GM21423 (cell line): ENCODE measurements at regions not wholly inside any gene's neighbourhood (a gene's known extent, or its start where the extent isn't known, plus 50 kb on each side); places are given as distances from the start of the nearest gene placed in this dataset.

ENCODE experiments used
- ATAC-seq: cut with Tn5 transposase; IDR thresholded peaks from one replicate; pipeline ENCODE4 v1.9.1; 2021; ENCODE audit warnings: mild to moderate bottlenecking, moderate library complexity; ENCODE audit not compliant: unreplicated experiment

GRCh38 chr9:81394881-81395675 lies 294.3 kb downstream of the TLE1 start:
- ATAC-seq, result no peak

- no peak for ATAC-seq
Measured at GRCh38 chr9:81393985-81394811, 295.1 kb downstream of the TLE1 start.

- no peak for ATAC-seq
Measured at GRCh38 chr9:81391457-81391825, 297.9 kb downstream of the TLE1 start.

GRCh38 chr9:81390792-81391456 lies 298.4 kb downstream of the TLE1 start:
- ATAC-seq, result no peak

GRCh38 chr9:81389569-81389993 lies 299.8 kb downstream of the TLE1 start:
- ATAC-seq, result no peak

- ATAC-seq, result no peak
Measured at GRCh38 chr9:81388831-81389230, 300.5 kb downstream of the TLE1 start.

GRCh38 chr9:81387360-81388106 lies 301.8 kb downstream of the TLE1 start:
- ATAC-seq, result no peak

- no peak for ATAC-seq
Measured at GRCh38 chr9:81384911-81385310, 304.4 kb downstream of the TLE1 start.

GRCh38 chr9:81382281-81382680 lies 307.1 kb downstream of the TLE1 start:
- ATAC-seq, result no peak

- no peak for ATAC-seq
Measured at GRCh38 chr9:81381694-81382093, 307.7 kb downstream of the TLE1 start.

- no peak for ATAC-seq
Measured at GRCh38 chr9:81380504-81381359, 308.6 kb downstream of the TLE1 start.

GRCh38 chr9:81379655-81380054 lies 309.7 kb downstream of the TLE1 start:
- no peak for ATAC-seq

GRCh38 chr9:81377921-81378320 lies 311.4 kb downstream of the TLE1 start:
- no peak for ATAC-seq

GRCh38 chr9:81377320-81377719 lies 312.0 kb downstream of the TLE1 start:
- ATAC-seq, result no peak

- no peak for ATAC-seq
Measured at GRCh38 chr9:81375187-81376100, 313.9 kb downstream of the TLE1 start.

GRCh38 chr9:81374459-81375186 lies 314.7 kb downstream of the TLE1 start:
- ATAC-seq, result no peak

GRCh38 chr9:81373294-81373693 lies 316.1 kb downstream of the TLE1 start:
- ATAC-seq, result no peak

GRCh38 chr9:81372628-81373191 lies 316.6 kb downstream of the TLE1 start:
- ATAC-seq, result no peak
